ENCODE measurements at regions not wholly inside any gene's neighbourhood (a gene's known extent, or its start where the extent isn't known, plus 50 kb on each side); places are given as distances from the start of the nearest gene placed in this dataset.

GRCh38 chr12:13587721-13588390 lies 391.3 kb downstream of the EMP1 start:
- Histone ChIP-seq H3K4me3 (ENCODE audit: low read depth in 2 of 2, low read length in 2 of 2) (no peak overlapping the region), H3K9me3 (ENCODE audit: control insufficient read depth, insufficient read depth, low read depth, low read length) (no peaks in the 10 kb centered on the region), H3K36me3 (ENCODE audit: control insufficient read depth, insufficient read depth, low read length) (no peaks in the 10 kb centered on the region), H3K4me1 (ENCODE audit: control insufficient read depth, insufficient read depth, low read length) (no peaks in the 10 kb centered on the region), H3K27me3 (ENCODE audit: control insufficient read depth, insufficient read depth, low read length) (no peaks in the 10 kb centered on the region), H3K27ac (ENCODE audit: low read length) (no peak overlapping the region)
- ChIA-PET CTCF (interaction anchor here (0.7 kb wide), 1 partner anchor 332 kb away, joined by 4 read pairs; no protein-coding TSS in a partner anchor), POLR2A (no interaction called here)
- no peak for DNase-seq (ENCODE audit: low read depth, low spot score)
- no peak for TF ChIP-seq CTCF (IDR thresholded peaks at IDR 0.05)
- TF ChIP-seq POLR2AphosphoS5 (IDR thresholded peaks at IDR 0.05; ENCODE audit: low read depth, low read length), result no peak
- no peak for TF ChIP-seq REST (IDR thresholded peaks at IDR 0.05; ENCODE audit: insufficient read depth in 1 of 2, low read depth in 2 of 2, low read length in 1 of 2)
- TF ChIP-seq TCF7L2 (IDR thresholded peaks at IDR 0.05; ENCODE audit: low read depth, low read length), result no peak
- no peak for TF ChIP-seq SIN3A (IDR thresholded peaks at IDR 0.05; ENCODE audit: borderline replicate concordance, insufficient read depth, low read depth, low read length)
- intact Hi-C loops (cut with micrococcal nuclease; ENCODE audit: unreplicated experiment) (no loop called here), in situ Hi-C loops (cut with HindIII; ENCODE audit: low pct_unique_long_range_greater_than_20kb, low sequenced_read_pairs) (no loop called here)
- no TSS peak for BruUV-seq (replicated peaks)
- no peak for ATAC-seq

GRCh38 chr12:13586361-13586760 lies 389.8 kb downstream of the EMP1 start:
- no peak for TF ChIP-seq REST (IDR thresholded peaks at IDR 0.05; ENCODE audit: insufficient read depth in 1 of 2, low read depth in 2 of 2, low read length in 1 of 2)
- TF ChIP-seq SIN3A (IDR thresholded peaks at IDR 0.05; ENCODE audit: borderline replicate concordance, insufficient read depth, low read depth, low read length), result no peak
- TF ChIP-seq POLR2AphosphoS5 (IDR thresholded peaks at IDR 0.05; ENCODE audit: low read depth, low read length), result no peak
- TF ChIP-seq CTCF (IDR thresholded peaks at IDR 0.05), result no peak
- TF ChIP-seq TCF7L2 (IDR thresholded peaks at IDR 0.05; ENCODE audit: low read depth, low read length), result no peak
- Histone ChIP-seq H3K9me3 (ENCODE audit: control insufficient read depth, insufficient read depth, low read depth, low read length) (no peaks in the 10 kb centered on the region), H3K4me1 (ENCODE audit: control insufficient read depth, insufficient read depth, low read length) (no peaks in the 10 kb centered on the region), H3K36me3 (ENCODE audit: control insufficient read depth, insufficient read depth, low read length) (no peaks in the 10 kb centered on the region), H3K4me3 (ENCODE audit: low read depth in 2 of 2, low read length in 2 of 2) (no peak overlapping the region), H3K27me3 (ENCODE audit: control insufficient read depth, insufficient read depth, low read length) (no peaks in the 10 kb centered on the region), H3K27ac (ENCODE audit: low read length) (no peak overlapping the region)
- intact Hi-C loops (cut with micrococcal nuclease; ENCODE audit: unreplicated experiment) (no loop called here), in situ Hi-C loops (cut with HindIII; ENCODE audit: low pct_unique_long_range_greater_than_20kb, low sequenced_read_pairs) (no loop called here)
- POLR2A ChIA-PET, result no interaction called here
- CTCF ChIA-PET, result no interaction called here
- BruUV-seq (replicated peaks), result no TSS peak
- no peak for ATAC-seq
- DNase-seq (ENCODE audit: low read depth, low spot score), result no peak

All from Panc1 (cell line).